Hepatocyte (in vitro differentiated cells): ENCODE measurements at regions not wholly inside any gene's neighbourhood (a gene's known extent, or its start where the extent isn't known, plus 50 kb on each side); places are given as distances from the start of the nearest gene placed in this dataset.

Experiments used
- DNase-seq: peaks from one replicate; pipeline ENCODE4 v3.0.0-alpha.2; 2016; ENCODE audit warnings: low spot score
- H2AFZ ChIP-seq: fragments of 200-600 bp; sonication (generic); 2 replicates; pipeline ENCODE4 v1.6.0; 2016; ENCODE audit warnings: antibody characterized with exemption, mild to moderate bottlenecking
- H3K27ac ChIP-seq: fragments of 200-600 bp; sonication (generic); 2 replicates; pipeline ENCODE4 v1.5.1; 2016; ENCODE audit warnings: mild to moderate bottlenecking
- H3K27me3 ChIP-seq: fragments of 200-600 bp; sonication (generic); 2 replicates; pipeline ENCODE4 v1.6.1; 2016
- H3K36me3 ChIP-seq: fragments of 200-600 bp; sonication (generic); replicated peaks from 2 replicates; pipeline ENCODE4 v1.5.1; 2016; ENCODE audit warnings: low read depth; ENCODE audit not compliant: insufficient read depth
- H3K4me1 ChIP-seq: fragments of 200-600 bp; sonication (generic); 2 replicates; pipeline ENCODE4 v1.5.1; 2016; ENCODE audit warnings: mild to moderate bottlenecking, moderate library complexity; ENCODE audit not compliant: insufficient read depth
- H3K4me2 ChIP-seq: fragments of 200-600 bp; sonication (generic); 2 replicates; pipeline ENCODE4 v1.6.0; 2016
- H3K4me3 ChIP-seq: fragments of 200-600 bp; sonication (generic); 2 replicates; pipeline ENCODE4 v1.5.1; 2016; ENCODE audit warnings: mild to moderate bottlenecking
- H3K79me2 ChIP-seq: fragments of 200-600 bp; sonication (generic); 2 replicates; pipeline ENCODE4 v1.6.0; 2017; ENCODE audit warnings: mild to moderate bottlenecking
- H3K9me2 ChIP-seq: fragments of 200-600 bp; sonication (generic); replicated peaks from 2 replicates; pipeline ENCODE4 v1.6.0; 2017; ENCODE audit warnings: mild to moderate bottlenecking; ENCODE audit not compliant: insufficient read depth
- H3K9me3 ChIP-seq: fragments of 200-600 bp; sonication (generic); 2 replicates; pipeline ENCODE4 v1.5.1; 2016; ENCODE audit warnings: low read depth, mild to moderate bottlenecking
- H4K20me1 ChIP-seq: fragments of 200-600 bp; sonication (generic); 2 replicates; pipeline ENCODE4 v1.6.0; 2016; ENCODE audit warnings: mild to moderate bottlenecking; ENCODE audit not compliant: insufficient read depth, poor library complexity, severe bottlenecking
- CTCF ChIP-seq: fragments of 200-600 bp; sonication (generic); IDR thresholded peaks from 2 replicates; pipeline ENCODE4 v1.5.1; 2016; ENCODE audit warnings: antibody characterized with exemption, mild to moderate bottlenecking; ENCODE audit not compliant: poor library complexity
- EZH2 ChIP-seq: fragments of 200-600 bp; sonication (generic); IDR thresholded peaks from 2 replicates; pipeline ENCODE4 v1.6.1; 2016; ENCODE audit warnings: antibody characterized with exemption, mild to moderate bottlenecking, borderline replicate concordance
- EZH2phosphoT487 ChIP-seq: fragments of 200-600 bp; sonication (generic); IDR thresholded peaks from one replicate; pipeline ENCODE4 v1.6.1; 2018; ENCODE audit warnings: antibody characterized with exemption, mild to moderate bottlenecking, low read depth, moderate library complexity; ENCODE audit not compliant: unreplicated experiment, severe bottlenecking
- WGBS: methylation state at CpG from one replicate; pipeline ENCODE4 v1.1.6; 2016; ENCODE audit warnings: low lambda C conversion rate; ENCODE audit errors: missing lambda C conversion rate; 5-methylcytosine and 5-hydroxymethylcytosine counted together

- no peaks in the 10 kb centered on the region for H3K9me2 ChIP-seq
- no peak overlapping the region for H3K27ac ChIP-seq
- H3K4me2 ChIP-seq = no peak overlapping the region
- no peak for TF ChIP-seq CTCF
- TF ChIP-seq EZH2phosphoT487 = no peak
- TF ChIP-seq EZH2 = no peak
- WGBS = 82% methylated on average over 3 of the region's 3 CpGs
- H3K4me1 ChIP-seq = no peaks in the 10 kb centered on the region
- no peaks in the 10 kb centered on the region for H3K9me3 ChIP-seq
- H3K27me3 ChIP-seq = no peaks in the 10 kb centered on the region
- no peaks in the 10 kb centered on the region for H3K36me3 ChIP-seq
- H3K4me3 ChIP-seq = no peak overlapping the region
- H2AFZ ChIP-seq = no peak overlapping the region
- no peaks in the 10 kb centered on the region for H3K79me2 ChIP-seq
- DNase-seq = no peak
- H4K20me1 ChIP-seq = no peaks in the 10 kb centered on the region
These were observed 376.8 kb upstream of the CXorf51A start for GRCh38 chrX:147191361-147191760.

GRCh38 chrX:147183161-147183560, 368.6 kb upstream of the CXorf51A start:
- no peak for DNase-seq
- TF ChIP-seq EZH2 (no peak), EZH2phosphoT487 (no peak), CTCF (no peak)
- no peaks in the 10 kb centered on the region for H3K79me2 ChIP-seq
- H4K20me1 ChIP-seq = no peaks in the 10 kb centered on the region
- no peaks in the 10 kb centered on the region for H3K4me1 ChIP-seq
- 68% methylated on average over 7 of the region's 7 CpGs for WGBS
- no peak overlapping the region for H3K4me3 ChIP-seq
- no peak overlapping the region for H3K27ac ChIP-seq
- no peaks in the 10 kb centered on the region for H3K9me3 ChIP-seq
- H3K9me2 ChIP-seq = no peaks in the 10 kb centered on the region
- H3K27me3 ChIP-seq = no peaks in the 10 kb centered on the region
- no peak overlapping the region for H2AFZ ChIP-seq
- H3K4me2 ChIP-seq = no peak overlapping the region
- H3K36me3 ChIP-seq = no peaks in the 10 kb centered on the region

GRCh38 chrX:147180886-147181285, 366.3 kb upstream of the CXorf51A start:
- Histone ChIP-seq H3K4me1 (no peaks in the 10 kb centered on the region), H4K20me1 (no peaks in the 10 kb centered on the region), H3K9me3 (no peaks in the 10 kb centered on the region), H3K4me2 (no peak overlapping the region), H3K27ac (peak overlapping the region; percentile 48), H2AFZ (no peak overlapping the region), H3K36me3 (no peaks in the 10 kb centered on the region), H3K4me3 (no peak overlapping the region), H3K27me3 (no peaks in the 10 kb centered on the region), H3K79me2 (no peaks in the 10 kb centered on the region), H3K9me2 (no peaks in the 10 kb centered on the region)
- peak; percentile 45 for DNase-seq
- WGBS = 66% methylated on average over 4 of the region's 4 CpGs
- no peak for TF ChIP-seq EZH2
- no peak for TF ChIP-seq EZH2phosphoT487
- no peak for TF ChIP-seq CTCF

- Histone ChIP-seq H3K9me2 (no peaks in the 10 kb centered on the region), H2AFZ (no peak overlapping the region), H3K4me3 (no peak overlapping the region), H3K36me3 (no peaks in the 10 kb centered on the region), H3K9me3 (no peaks in the 10 kb centered on the region), H3K79me2 (no peaks in the 10 kb centered on the region), H3K4me2 (no peak overlapping the region), H4K20me1 (no peaks in the 10 kb centered on the region), H3K4me1 (no peaks in the 10 kb centered on the region), H3K27me3 (no peaks in the 10 kb centered on the region), H3K27ac (no peak overlapping the region)
- WGBS = 88% methylated on average over 2 of the region's 2 CpGs
- TF ChIP-seq EZH2 (no peak), CTCF (no peak), EZH2phosphoT487 (no peak)
- DNase-seq = no peak
These were observed 365.1 kb upstream of the CXorf51A start for GRCh38 chrX:147179625-147180024.
